HepG2 (cell line): ENCODE measurements at regions not wholly inside any gene's neighbourhood (a gene's known extent, or its start where the extent isn't known, plus 50 kb on each side); places are given as distances from the start of the nearest gene placed in this dataset.

Experiments used
- ATAC-seq: fragments of 200-7000 bp; cut with Tn5 transposase; 3 replicates; pipeline ENCODE4 v1.9.1; 2020; ENCODE audit warnings: mild to moderate bottlenecking, moderate library complexity
- BruUV-seq: library from RNA; stranded (reverse); fragments of 400-500 nt; replicated peaks from 2 replicates; lab custom pipeline; 2021; lab: Mats Ljungman, UMichigan
- CTCF ChIA-PET: fragments of 300-600 bp; formaldehyde crosslinking; extraction: SDS; loops from one replicate; lab custom pipeline; 2021; ENCODE audit warnings: low total read pairs, inconsistent platforms, low intra/inter-chr PET ratio; lab: Yijun Ruan, JAX
- POLR2A ChIA-PET: fragments of 350-600 bp; sonication (Branson Sonifier 250); formaldehyde crosslinking; loops from one replicate; lab custom pipeline; 2020; ENCODE audit warnings: antibody characterized with exemption, inconsistent platforms; lab: Yijun Ruan, JAX
- DNase-seq: peaks from one replicate; pipeline ENCODE4 v3.0.0-alpha.2; 2015; ENCODE audit warnings: low spot score
- FAIRE-seq: peaks from 3 replicates; lab custom pipeline; 2011; peaks lifted over from hg19 to GRCh38; lab: Jason Lieb, UNC
- H2AFZ ChIP-seq: one replicate; pipeline ENCODE4 v1.6.1; 2011; ENCODE audit warnings: low read length, inconsistent platforms
- H3K27ac ChIP-seq: fragments of 300-600 bp; 3 replicates; pipeline ENCODE4 v1.8.0; 2011; ENCODE audit warnings: mixed run types, mild to moderate bottlenecking, mixed read lengths, low read length, inconsistent platforms; ENCODE audit not compliant: insufficient read depth; ENCODE audit errors: extremely low read length
- H3K27me3 ChIP-seq, 2 experiments: fragments of 200-600 bp in 1 of 2; 2 replicates in 1 of 2; 3 replicates in 1 of 2; pipeline versions ENCODE4 v1.6.0 to v1.8.0; 2011; ENCODE audit warnings: low read length in 2 of 2, mild to moderate bottlenecking in 2 of 2, moderate library complexity in 2 of 2, inconsistent platforms in 1 of 2; ENCODE audit not compliant: insufficient read depth in 2 of 2, control insufficient read depth in 1 of 2
- H3K36me3 ChIP-seq, 2 experiments: fragments of 200-600 bp in 1 of 2; replicated peaks in 1 of 2; 2 replicates in 1 of 2; 3 replicates in 1 of 2; pipeline versions ENCODE4 v1.5.1 to v1.8.0; 2011; ENCODE audit warnings: low read length in 2 of 2, inconsistent platforms in 1 of 2; ENCODE audit not compliant: insufficient read depth in 2 of 2, control insufficient read depth in 1 of 2
- H3K4me1 ChIP-seq: 2 replicates; pipeline ENCODE4 v1.5.1; 2012; ENCODE audit warnings: low read length, inconsistent platforms; ENCODE audit not compliant: insufficient read depth
- H3K4me2 ChIP-seq: 2 replicates; pipeline ENCODE4 v1.6.0; 2011; ENCODE audit warnings: low read depth, low read length, inconsistent platforms
- H3K4me3 ChIP-seq, 3 experiments: fragments of 200-600 bp in 1 of 3; sonication (generic), shearing (Covaris generic) in 1 of 3; replicated peaks in 1 of 3; 2 replicates each; pipeline ENCODE4 v1.5.1; 2011 to 2016; ENCODE audit warnings: low read length in 3 of 3, inconsistent platforms in 2 of 3, low read depth in 2 of 3, mild to moderate bottlenecking in 2 of 3, control low read depth in 1 of 3, mixed read lengths in 1 of 3; ENCODE audit not compliant: insufficient read depth in 1 of 3
- H3K79me2 ChIP-seq: one replicate; pipeline ENCODE4 v1.6.1; 2011; ENCODE audit warnings: low read length, inconsistent platforms; ENCODE audit not compliant: insufficient read depth
- H3K9ac ChIP-seq: 2 replicates; pipeline ENCODE4 v1.6.0; 2011; ENCODE audit warnings: mild to moderate bottlenecking, low read depth, low read length, inconsistent platforms; ENCODE audit not compliant: insufficient read depth
- H3K9me3 ChIP-seq: 2 replicates; pipeline ENCODE4 v1.5.1; 2012; ENCODE audit warnings: mild to moderate bottlenecking, low read length
- H4K20me1 ChIP-seq: 2 replicates; pipeline ENCODE4 v1.6.0; 2011; ENCODE audit warnings: inconsistent platforms, mild to moderate bottlenecking, low read length, moderate library complexity; ENCODE audit not compliant: insufficient read depth
- AKNA ChIP-seq: sonication (generic); formaldehyde crosslinking; IDR thresholded peaks from 2 replicates; pipeline ENCODE4 v1.4.0; 2020; ENCODE audit warnings: missing genetic modification reagents, borderline replicate concordance
- KDM5A ChIP-seq: fragments of 200-600 bp; sonication (generic); IDR thresholded peaks from 2 replicates; pipeline ENCODE4 v1.7.0; 2018; ENCODE audit warnings: antibody characterized with exemption, mild to moderate bottlenecking, low read length, borderline replicate concordance
- MYNN ChIP-seq: sonication (generic); formaldehyde crosslinking; IDR thresholded peaks from 2 replicates; pipeline ENCODE4 v1.4.0; 2020; ENCODE audit warnings: mild to moderate bottlenecking, low read depth, missing genetic modification reagents
- NAIF1 ChIP-seq: sonication (generic); formaldehyde crosslinking; IDR thresholded peaks from 2 replicates; pipeline ENCODE4 v1.5.0; 2020; ENCODE audit warnings: mild to moderate bottlenecking, missing genetic modification reagents, borderline replicate concordance
- NPAS2 ChIP-seq: sonication (generic); formaldehyde crosslinking; IDR thresholded peaks from 2 replicates; pipeline ENCODE4 v1.8.0; 2022; ENCODE audit warnings: mild to moderate bottlenecking, missing genetic modification reagents, borderline replicate concordance
- PCBP1 ChIP-seq: fragments of 200-400 bp; formaldehyde crosslinking; IDR thresholded peaks from 2 replicates; pipeline ENCODE4 v1.6.1; 2017; ENCODE audit warnings: mild to moderate bottlenecking, low read depth, low read length, borderline replicate concordance
- STAG1 ChIP-seq: sonication (generic); formaldehyde crosslinking; IDR thresholded peaks from 2 replicates; pipeline ENCODE4 v1.4.0; 2020; ENCODE audit warnings: missing genetic modification reagents
- U2AF2 ChIP-seq: fragments of 200-400 bp; formaldehyde crosslinking; IDR thresholded peaks from 2 replicates; pipeline ENCODE4 v1.6.1; 2017; ENCODE audit warnings: low read depth, mild to moderate bottlenecking, low read length
- ZEB1 ChIP-seq: IDR thresholded peaks from 2 replicates; pipeline ENCODE4 v1.6.1; 2012; ENCODE audit warnings: mild to moderate bottlenecking, low read depth, inconsistent platforms; ENCODE audit not compliant: insufficient replicate concordance
- ZNF34 ChIP-seq: sonication (generic); formaldehyde crosslinking; IDR thresholded peaks from 2 replicates; pipeline ENCODE4 v1.4.0; 2020; ENCODE audit warnings: mild to moderate bottlenecking, missing genetic modification reagents, borderline replicate concordance
- ZNF670 ChIP-seq: sonication (generic); formaldehyde crosslinking; IDR thresholded peaks from 2 replicates; pipeline ENCODE4 v1.8.0; 2022; ENCODE audit warnings: mild to moderate bottlenecking, missing genetic modification reagents, borderline replicate concordance
- ZNF841 ChIP-seq: sonication (generic); formaldehyde crosslinking; IDR thresholded peaks from 2 replicates; pipeline ENCODE4 v1.8.1; 2023; ENCODE audit warnings: missing genetic modification reagents, borderline replicate concordance
- WGBS: methylation state at CpG from one replicate; pipeline ENCODE4 v1.1.6; 2017; ENCODE audit warnings: low lambda C conversion rate; 5-methylcytosine and 5-hydroxymethylcytosine counted together
- in situ Hi-C: cut with HindIII; loops from 2 replicates; pipeline ENCODE4 v1.10.0; 2017; ENCODE audit warnings: low pct_unique_long_range_greater_than_20kb; ENCODE audit not compliant: extremely low pct_ligation_motif_present
- intact Hi-C: fragments of 100-400 bp; cut with micrococcal nuclease; formaldehyde crosslinking; loops from one replicate; pipeline ENCODE4 v1.10.0; 2022; ENCODE audit not compliant: unreplicated experiment
- TF ChIP-seq, protein P1 (sequence below): sonication (generic); formaldehyde crosslinking; IDR thresholded peaks from 2 replicates; pipeline ENCODE4 v1.8.1; 2023; ENCODE audit warnings: mild to moderate bottlenecking, missing genetic modification reagents, borderline replicate concordance
- TF ChIP-seq, protein P2 (sequence below): sonication (generic); formaldehyde crosslinking; IDR thresholded peaks from 2 replicates; pipeline ENCODE4 v1.5.1; 2020; ENCODE audit warnings: mild to moderate bottlenecking, missing genetic modification reagents

- TF ChIP-seq AKNA (CRISPR knock-in tag): no peak
- TF ChIP-seq MYNN (CRISPR knock-in tag): no peak
- no peak for TF ChIP-seq ZEB1
- no peak for TF ChIP-seq PCBP1
Measured at GRCh38 chr2:15744820-15745219, 153.2 kb downstream of the DDX1 start (continued).

DNA sequence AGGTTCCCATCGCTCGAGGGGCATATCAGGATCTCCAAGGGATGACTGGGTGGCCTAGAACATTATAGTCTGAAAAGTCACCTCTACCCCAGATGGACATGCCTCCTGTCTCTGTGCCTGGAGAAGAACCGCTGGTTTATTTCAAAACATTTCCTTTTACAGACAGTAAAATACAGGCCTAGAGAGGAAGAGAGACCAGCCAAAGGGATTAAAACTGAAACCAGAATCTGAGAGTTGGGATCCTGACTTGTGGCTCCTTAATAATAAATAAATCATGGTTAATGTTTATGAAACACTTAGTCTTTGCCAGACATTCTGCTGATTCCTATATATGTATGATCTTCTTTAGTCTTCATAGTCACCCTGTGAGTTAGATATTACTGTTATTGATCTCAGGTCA is 153.7 kb downstream of the DDX1 start:
- Histone ChIP-seq H3K36me3 (no peaks in the 10 kb centered on the region), H3K9ac (no peak overlapping the region), H4K20me1 (no peaks in the 10 kb centered on the region), H3K27me3 (peaks cover 3 to 19% of the 10 kb centered on the region in 2 experiments; a peak in 3 of 5 replicates), H3K27ac (no peak overlapping the region), H3K4me3 (no peak overlapping the region), H3K4me1 (no peaks in the 10 kb centered on the region), H3K9me3 (no peaks in the 10 kb centered on the region), H2AFZ (no peak overlapping the region), H3K4me2 (no peak overlapping the region), H3K79me2 (no peaks in the 10 kb centered on the region)
- in situ Hi-C loops: loop anchor here (25.0 kb wide), 1 partner anchor 108 kb away; no protein-coding TSS in a partner anchor
- WGBS: 21% methylated on average over 3 of the region's 3 CpGs
- CTCF ChIA-PET: no interaction called here
- intact Hi-C loops: no loop called here
- ATAC-seq (no peak), DNase-seq (no peak), FAIRE-seq (no peak)
- no TSS peak for BruUV-seq
- POLR2A ChIA-PET: no interaction called here
- no peak for TF ChIP-seq ZNF670 (CRISPR knock-in tag)
- TF ChIP-seq, protein P1, sequence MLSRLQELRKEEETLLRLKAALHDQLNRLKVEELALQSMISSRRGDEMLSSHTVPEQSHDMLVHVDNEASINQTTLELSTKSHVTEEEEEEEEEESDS (CRISPR knock-in tag): no peak
- TF ChIP-seq STAG1 (CRISPR knock-in tag): no peak
- no peak for TF ChIP-seq KDM5A
- TF ChIP-seq ZNF34 (CRISPR knock-in tag): no peak
- no peak for TF ChIP-seq NPAS2 (CRISPR knock-in tag)
- TF ChIP-seq ZNF841 (CRISPR knock-in tag): no peak
- TF ChIP-seq NAIF1 (CRISPR knock-in tag): no peak
- TF ChIP-seq, protein P2, sequence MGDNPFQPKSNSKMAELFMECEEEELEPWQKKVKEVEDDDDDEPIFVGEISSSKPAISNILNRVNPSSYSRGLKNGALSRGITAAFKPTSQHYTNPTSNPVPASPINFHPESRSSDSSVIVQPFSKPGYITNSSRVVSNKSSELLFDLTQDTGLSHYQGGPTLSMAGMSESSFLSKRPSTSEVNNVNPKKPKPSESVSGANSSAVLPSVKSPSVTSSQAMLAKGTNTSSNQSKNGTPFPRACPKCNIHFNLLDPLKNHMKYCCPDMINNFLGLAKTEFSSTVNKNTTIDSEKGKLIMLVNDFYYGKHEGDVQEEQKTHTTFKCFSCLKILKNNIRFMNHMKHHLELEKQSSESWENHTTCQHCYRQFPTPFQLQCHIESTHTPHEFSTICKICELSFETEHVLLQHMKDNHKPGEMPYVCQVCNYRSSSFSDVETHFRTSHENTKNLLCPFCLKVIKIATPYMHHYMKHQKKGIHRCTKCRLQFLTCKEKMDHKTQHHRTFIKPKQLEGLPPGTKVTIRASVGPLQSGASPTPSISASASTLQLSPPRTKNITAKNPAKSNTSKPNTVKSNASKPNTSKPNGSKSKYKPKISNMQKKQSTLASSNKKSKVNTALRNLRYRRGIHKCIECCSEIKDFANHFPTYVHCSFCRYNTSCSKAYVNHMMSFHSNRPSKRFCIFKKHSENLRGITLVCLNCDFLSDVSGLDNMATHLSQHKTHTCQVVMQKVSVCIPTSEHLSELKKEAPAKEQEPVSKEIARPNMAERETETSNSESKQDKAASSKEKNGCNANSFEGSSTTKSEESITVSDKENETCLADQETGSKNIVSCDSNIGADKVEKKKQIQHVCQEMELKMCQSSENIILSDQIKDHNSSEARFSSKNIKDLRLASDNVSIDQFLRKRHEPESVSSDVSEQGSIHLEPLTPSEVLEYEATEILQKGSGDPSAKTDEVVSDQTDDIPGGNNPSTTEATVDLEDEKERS (CRISPR knock-in tag): no peak
- no peak for TF ChIP-seq U2AF2
